Islet of Langerhans (tissue), 1 donor: ENCODE measurements at regions not wholly inside any gene's neighbourhood (a gene's known extent, or its start where the extent isn't known, plus 50 kb on each side); places are given as distances from the start of the nearest gene placed in this dataset.
"Not testable (repeated sequence)": the region's sequence is repeated elsewhere in the genome, so short reads cannot be mapped to it uniquely, and the experiment has no call there.

Source experiments
- FAIRE-seq: peaks from one replicate; lab custom pipeline; 2011; peaks lifted over from hg19 to GRCh38; lab: Jason Lieb, UNC

GRCh38 chr15:60137711-60138396 lies 133.7 kb downstream of the FOXB1 start:
- no peak for FAIRE-seq

DNA sequence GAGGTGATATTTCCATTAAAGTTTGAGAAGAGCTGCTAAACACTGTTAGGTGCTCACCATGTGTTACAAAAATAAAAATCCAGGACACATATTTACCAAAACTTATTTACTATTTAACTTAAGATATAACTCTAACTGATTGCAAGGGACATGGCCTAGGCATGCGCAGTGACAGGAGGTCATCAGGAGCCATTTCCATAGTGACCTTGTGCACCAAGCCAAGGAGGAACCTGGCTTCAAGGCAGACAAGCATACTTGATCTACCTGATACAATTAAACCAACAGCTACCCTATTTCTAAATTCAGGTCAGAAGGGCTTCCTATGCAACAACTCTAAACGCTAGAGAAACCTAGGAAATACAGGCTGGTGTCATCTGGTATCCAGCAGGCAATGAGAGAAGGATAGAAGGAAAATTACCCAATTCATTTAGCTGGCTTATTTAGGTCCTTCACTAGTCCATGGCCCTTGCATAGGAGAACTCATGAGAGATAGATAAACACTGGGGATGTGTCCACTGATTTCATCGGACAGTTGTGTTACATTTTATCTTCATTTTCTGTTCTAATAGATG lies 134.4 kb downstream of the FOXB1 start:
- FAIRE-seq, result no peak

GRCh38 chr15:60152386-60152785 lies 148.3 kb downstream of the FOXB1 start:
- no peak for FAIRE-seq

DNA sequence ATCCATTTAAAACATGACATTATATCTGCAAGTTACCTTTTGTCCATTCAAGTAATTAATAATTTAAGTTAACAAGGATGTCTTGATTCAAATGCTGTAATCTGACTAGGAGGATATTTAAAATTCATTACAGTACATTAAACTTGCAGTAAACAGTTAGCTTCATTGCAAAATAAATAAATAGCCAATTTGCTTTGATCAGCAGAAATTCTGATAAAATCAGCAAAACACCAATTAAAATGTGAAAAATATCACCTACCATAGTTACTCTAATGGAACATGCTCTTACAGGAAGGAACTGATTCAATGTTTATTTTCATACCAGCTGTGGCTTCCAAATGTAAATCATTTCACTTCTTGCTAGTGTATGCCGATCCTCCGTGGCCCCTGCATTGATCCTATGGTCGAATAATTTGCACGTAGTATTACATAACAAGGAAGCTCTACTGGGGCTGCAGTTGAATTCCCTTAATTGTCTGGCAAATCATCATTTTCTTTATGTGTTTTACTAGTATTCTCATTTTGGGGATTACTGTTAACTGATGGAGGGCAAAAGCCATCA lies 150.7 kb downstream of the FOXB1 start:
- FAIRE-seq, result peak; percentile 94

DNA sequence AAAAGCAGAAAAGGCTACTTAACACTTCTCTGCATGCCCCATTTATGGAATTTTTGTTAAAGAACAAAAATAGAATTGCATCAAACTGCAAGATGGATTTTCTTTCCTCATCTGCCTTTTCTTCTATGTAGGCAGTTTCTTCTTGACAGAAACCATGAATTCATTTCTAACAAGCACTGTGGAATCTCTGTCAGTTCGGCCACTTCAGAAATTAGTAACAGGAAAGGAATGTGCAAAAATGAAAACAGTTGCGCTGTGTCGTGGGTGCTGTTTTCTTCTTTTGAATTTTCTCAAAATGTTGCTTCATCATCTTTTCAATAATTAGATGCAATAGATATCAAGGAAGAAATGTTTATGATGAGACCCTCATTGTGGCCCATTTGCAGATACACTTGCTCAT lies 151.6 kb downstream of the FOXB1 start:
- FAIRE-seq, result no peak

DNA sequence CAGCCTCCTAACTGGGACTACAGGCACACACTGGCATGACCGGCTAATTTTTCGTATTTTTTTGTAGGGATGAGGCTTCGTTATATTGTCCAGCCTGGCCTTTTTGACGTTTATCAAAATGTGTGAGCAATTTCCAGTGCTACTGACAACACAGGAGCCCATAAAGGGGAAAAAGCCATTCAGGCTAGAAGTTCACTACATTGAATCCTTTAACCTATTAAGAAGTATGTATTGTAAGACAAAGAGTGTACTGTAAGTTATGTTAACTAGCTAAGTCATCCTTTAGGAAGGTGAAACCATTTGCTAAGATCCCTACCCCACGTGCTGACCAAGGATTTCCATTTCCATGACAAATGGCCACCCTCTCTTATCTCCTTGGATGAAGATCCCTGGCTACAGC lies 156.8 kb downstream of the FOXB1 start:
- no peak for FAIRE-seq

GRCh38 chr15:60161704-60162103 lies 157.6 kb downstream of the FOXB1 start:
- FAIRE-seq, result no peak

DNA sequence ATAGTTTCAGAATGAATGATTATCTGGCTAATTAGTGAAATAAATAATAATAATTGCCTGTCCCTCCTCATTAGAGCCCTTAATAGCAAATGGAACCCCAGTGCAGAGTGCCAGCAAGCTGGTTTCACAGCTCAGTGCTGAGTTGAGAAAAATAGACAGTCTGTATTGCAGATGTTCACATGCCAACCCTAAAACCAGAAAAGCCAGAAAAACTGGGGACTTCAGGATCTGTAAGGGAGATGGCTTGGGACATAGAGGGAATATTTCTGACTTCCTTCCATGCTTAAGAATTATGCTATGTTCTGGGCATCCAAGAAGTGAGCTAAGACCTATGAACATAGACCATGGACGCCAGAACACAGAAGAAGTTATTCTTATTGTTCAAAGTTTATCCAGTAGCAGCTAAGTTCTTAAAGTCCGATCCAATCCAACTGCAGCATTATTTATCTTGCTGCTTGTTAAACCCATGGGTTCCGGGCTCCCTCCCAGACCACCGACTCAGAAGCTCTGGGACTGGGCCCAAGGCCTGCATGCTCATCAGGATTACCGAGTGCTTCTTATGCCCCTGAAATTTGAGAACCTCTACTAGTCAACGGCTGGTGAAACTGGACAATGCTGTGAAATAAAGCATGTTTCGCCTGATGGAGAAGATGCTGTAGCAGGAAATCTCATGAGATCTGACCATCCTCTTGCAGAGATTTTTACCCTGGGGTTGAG lies 158.3 kb downstream of the FOXB1 start:
- FAIRE-seq, result no peak

GRCh38 chr15:60162968-60163355 lies 158.9 kb downstream of the FOXB1 start:
- no peak for FAIRE-seq

DNA sequence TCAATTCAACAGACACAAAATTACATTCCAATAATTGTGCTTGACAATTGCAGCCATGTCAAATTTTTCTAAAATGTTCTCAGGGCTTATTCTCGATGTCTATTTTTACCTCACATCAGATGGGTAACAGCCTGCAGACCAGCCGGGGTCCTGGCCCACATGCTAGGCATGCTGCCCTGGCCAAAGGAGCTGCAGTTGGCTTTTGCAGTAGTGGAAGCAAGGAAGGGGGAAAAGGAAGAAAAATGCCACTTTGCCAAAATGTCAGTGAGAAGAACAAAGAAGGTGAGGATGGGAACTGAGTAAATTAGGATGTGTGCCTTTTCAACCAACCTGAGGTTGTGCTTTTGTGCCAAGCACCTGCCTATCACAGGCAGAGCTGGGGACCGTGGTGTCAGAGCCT lies 161.0 kb downstream of the FOXB1 start:
- no peak for FAIRE-seq

- no peak for FAIRE-seq
These were observed 168.0 kb downstream of the FOXB1 start for GRCh38 chr15:60172143-60172542.

DNA sequence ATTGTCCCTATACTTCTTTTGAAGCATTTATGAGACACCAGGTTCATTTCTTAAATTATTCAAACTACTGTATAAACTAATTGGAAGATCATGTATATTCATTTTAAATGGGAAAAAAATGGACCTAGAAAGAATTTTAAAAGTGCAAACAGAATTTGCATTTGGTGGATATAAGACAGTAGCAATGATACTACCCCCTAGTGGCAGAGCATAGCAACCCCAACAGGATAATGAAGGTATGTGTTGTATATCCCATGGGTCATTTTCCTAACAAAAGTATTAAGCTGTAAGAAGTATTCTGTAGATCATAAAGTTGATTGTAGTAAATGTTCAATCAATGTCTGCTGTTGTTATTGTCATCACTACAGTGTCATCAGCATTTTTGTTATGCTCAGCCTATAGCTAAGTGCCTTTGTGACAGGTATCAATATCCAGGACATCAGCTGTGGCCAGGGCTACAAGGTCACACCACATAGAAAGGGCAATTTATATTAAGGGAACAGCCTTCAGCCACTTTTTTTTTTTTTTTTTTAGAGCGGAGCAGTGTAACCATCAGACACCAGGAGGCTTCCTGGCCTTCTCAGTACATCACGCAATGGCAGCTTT lies 175.8 kb downstream of the FOXB1 start:
- FAIRE-seq, result peak; percentile 45

DNA sequence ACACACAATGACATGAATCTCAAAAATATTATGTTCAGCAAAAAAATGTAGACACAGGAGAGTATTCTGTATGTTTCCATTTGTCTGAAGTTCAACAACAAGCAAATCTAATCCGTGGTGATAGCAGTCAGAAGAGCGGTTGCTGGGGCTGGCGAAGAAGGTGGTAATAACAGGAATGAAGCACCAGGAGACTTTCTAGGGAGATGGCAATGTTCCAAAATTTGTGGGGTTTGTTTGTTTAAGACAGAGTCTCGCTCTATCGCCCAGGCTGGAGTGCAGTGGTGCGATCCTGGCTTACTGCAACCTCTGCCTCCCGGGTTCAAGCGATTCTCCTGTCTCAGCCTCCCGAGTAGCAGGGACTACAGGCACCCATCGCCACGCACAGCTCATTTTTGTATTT lies 177.8 kb downstream of the FOXB1 start:
- not testable (repeated sequence) for FAIRE-seq

- no peak for FAIRE-seq
These were observed 179.3 kb downstream of the FOXB1 start for GRCh38 chr15:60183366-60183765.

GRCh38 chr15:60184579-60184978 lies 180.5 kb downstream of the FOXB1 start:
- FAIRE-seq, result no peak

DNA sequence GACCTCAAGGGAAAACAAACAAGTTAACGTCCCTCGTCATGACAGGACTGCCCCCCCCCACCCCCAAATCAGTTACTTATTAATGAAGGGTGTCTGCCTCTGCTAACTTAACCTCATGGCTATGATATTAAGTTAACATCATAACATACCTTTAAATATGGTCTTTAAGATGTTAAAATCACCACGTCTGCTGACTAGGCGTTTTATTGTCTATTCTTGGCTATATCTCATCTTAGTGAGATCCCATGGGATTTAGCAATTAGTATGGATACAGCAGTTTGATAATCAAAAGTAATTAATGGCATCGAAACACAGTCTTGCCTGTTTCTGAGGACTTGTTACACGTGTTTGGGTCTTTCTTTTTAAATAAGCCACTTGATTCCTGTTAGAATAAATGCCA lies 186.9 kb downstream of the FOXB1 start:
- FAIRE-seq, result no peak

DNA sequence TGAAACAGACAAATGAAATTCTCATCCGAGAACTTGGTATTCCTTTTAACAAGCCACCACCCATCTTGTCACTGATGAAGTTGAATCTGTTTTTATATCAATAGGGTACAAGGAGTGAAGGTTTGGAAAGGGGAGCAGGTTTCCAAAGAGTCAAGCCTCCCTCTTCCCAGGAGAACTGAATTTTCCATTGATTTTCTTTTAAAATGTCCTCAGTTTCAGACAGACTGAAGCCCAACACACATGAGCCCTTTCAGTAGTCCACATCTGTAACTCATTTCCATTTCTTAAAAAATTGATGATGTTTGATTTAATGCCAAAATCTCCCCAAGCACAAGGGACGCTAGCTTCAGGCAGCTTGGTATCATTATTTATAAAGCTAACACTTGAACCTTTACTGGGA lies 187.7 kb downstream of the FOXB1 start:
- no peak for FAIRE-seq

GRCh38 chr15:60195611-60196010 lies 191.5 kb downstream of the FOXB1 start:
- no peak for FAIRE-seq

- no peak for FAIRE-seq
These were observed 193.5 kb downstream of the ANXA2 start for GRCh38 chr15:60204131-60204885.

DNA sequence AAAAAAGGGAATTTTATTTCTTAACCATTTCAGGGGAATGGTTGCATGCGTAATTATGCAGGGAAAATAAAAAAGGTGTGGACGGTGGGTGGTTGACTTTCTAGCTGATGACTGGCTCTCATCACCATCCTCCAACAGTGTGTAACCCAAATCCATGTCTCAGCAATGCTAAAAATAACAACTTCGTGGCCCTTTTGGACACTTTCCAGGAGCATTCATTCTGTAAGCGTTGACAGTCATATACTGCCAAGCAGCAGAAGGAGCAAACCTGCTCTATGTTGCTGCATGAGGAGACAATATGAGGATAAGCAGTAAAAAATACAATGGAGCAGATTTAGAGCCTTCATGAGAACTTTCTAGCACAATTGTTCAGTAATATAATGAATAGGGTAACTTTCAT lies 189.1 kb downstream of the ANXA2 start:
- no peak for FAIRE-seq

GRCh38 chr15:60212536-60212935 lies 185.2 kb downstream of the ANXA2 start:
- no peak for FAIRE-seq

DNA sequence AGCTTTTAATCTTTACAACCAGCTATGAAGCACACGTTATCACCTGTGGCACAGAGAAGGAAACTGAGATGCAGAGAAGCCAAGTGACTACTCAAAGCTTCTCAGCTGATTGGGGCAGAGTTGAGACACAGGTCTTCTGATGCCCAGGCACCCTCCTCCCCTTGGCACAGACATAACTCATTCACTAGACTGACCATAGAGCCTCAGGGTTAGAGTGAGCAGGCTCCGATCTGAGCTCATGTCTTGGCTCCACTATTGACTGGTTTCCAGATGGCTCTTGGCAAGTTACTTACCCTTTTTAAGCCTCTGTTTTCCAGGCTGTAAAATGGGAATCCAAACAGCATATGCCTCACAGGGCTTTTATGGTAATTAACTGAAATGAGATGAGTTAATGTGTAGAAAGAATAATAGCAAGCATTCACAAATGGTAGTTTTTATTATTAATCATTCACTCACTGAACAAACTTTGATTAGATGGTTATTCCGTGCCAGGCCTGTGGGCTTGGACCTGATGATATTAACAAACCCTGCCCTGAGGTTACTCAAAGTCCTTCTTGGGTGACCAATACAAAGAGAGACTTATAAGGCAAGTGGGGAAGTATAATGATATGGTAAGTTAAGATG lies 184.3 kb downstream of the ANXA2 start:
- FAIRE-seq, result no peak
